ENCODE measurements at regions not wholly inside any gene's neighbourhood (a gene's known extent, or its start where the extent isn't known, plus 50 kb on each side); places are given as distances from the start of the nearest gene placed in this dataset.

GRCh38 chr1:65068202-65069010, 79.6 kb upstream of the AK4 start:
- Histone ChIP-seq H3K4me1 (ENCODE audit: insufficient read depth, insufficient read length) (peaks cover 5% of the 10 kb centered on the region), H3K9me3 (ENCODE audit: insufficient read depth, low read length) (no peaks in the 10 kb centered on the region), H3K27me3 (ENCODE audit: insufficient read depth, insufficient read length) (peaks cover 49% of the 10 kb centered on the region), H3K4me3 (ENCODE audit: insufficient read length, low read depth) (peak overlapping the region; percentile 74), H3K36me3 (ENCODE audit: insufficient read depth, insufficient read length, low read length) (no peaks in the 10 kb centered on the region), H3K9ac (ENCODE audit: insufficient read length, low read depth) (peak overlapping the region; percentile 87)
- TF ChIP-seq YY1 (IDR thresholded peaks at IDR 0.05; ENCODE audit: insufficient read depth, insufficient read length) (no peak), ZNF274 (IDR thresholded peaks at IDR 0.05; ENCODE audit: low read depth, low read length) (no peak)
- DNase-seq (ENCODE audit: low read depth, low spot score): no peak

DNA sequence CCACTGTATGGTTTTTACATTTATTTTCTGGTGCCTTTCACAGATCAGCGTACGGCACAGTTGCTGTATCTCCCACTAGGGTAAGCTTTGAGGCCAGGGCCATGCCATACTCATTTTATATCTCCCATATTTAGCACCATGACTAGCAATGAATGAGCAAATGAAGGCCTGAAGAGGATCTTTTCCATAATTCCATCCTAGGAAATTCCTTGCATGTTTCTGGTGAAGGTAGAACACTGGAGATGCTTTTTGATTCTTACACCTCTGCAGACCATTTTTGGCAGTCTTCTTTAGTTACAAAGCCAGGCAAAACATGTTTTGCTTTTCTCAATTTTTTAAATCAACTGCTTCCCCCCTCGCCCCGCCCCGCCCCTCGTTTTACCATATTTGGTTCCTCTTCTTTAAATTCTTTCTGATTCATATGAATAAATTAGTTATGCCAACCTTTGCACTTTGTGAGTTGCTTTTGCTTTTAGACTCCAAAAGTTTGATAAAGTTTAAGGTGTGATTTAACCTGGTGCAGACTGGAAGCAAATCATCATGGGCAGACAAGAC, 78.9 kb upstream of the AK4 start:
- H3K9me3 ChIP-seq (ENCODE audit: insufficient read depth, low read length): no peaks in the 10 kb centered on the region
- no peaks in the 10 kb centered on the region for H3K36me3 ChIP-seq (ENCODE audit: insufficient read depth, insufficient read length, low read length)
- H3K4me1 ChIP-seq (ENCODE audit: insufficient read depth, insufficient read length): peaks cover 5% of the 10 kb centered on the region
- H3K4me3 ChIP-seq (ENCODE audit: insufficient read length, low read depth): no peak overlapping the region
- TF ChIP-seq ZNF274 (IDR thresholded peaks at IDR 0.05; ENCODE audit: low read depth, low read length) (no peak), SUZ12 (IDR thresholded peaks at IDR 0.05; ENCODE audit: extremely low read depth, insufficient read depth, insufficient read length) (peak; percentile 1)
- peaks cover 48% of the 10 kb centered on the region for H3K27me3 ChIP-seq (ENCODE audit: insufficient read depth, insufficient read length)
- no peak for DNase-seq (ENCODE audit: low read depth, low spot score)
- no peak overlapping the region for H3K9ac ChIP-seq (ENCODE audit: insufficient read length, low read depth)

DNA sequence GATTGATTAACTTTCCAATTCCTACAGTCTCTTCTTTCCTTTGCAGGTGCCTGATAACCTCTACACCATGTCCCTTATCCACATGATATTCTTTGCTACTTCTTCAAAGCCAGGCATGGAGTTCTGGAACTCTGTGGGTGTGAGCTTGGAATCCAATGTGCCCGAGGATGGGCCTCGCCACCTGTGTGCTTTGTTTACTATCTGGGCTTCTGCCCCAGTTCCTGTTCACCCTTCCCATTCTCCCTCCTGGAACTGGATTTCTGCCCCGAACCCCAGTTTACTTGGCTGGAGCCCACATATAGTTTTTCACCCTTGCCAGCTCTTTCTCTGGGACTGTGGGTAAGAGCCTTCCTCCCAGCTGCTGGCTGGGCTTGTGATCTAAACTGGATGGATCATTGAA, 75.2 kb upstream of the AK4 start:
- H3K9ac ChIP-seq (ENCODE audit: insufficient read length, low read depth): no peak overlapping the region
- TF ChIP-seq ZNF274 (IDR thresholded peaks at IDR 0.05; ENCODE audit: low read depth, low read length): no peak
- TF ChIP-seq YY1 (IDR thresholded peaks at IDR 0.05; ENCODE audit: insufficient read depth, insufficient read length): no peak
- TF ChIP-seq SUZ12 (IDR thresholded peaks at IDR 0.05; ENCODE audit: extremely low read depth, insufficient read depth, insufficient read length): no peak
- no peaks in the 10 kb centered on the region for H3K9me3 ChIP-seq (ENCODE audit: insufficient read depth, low read length)

DNA sequence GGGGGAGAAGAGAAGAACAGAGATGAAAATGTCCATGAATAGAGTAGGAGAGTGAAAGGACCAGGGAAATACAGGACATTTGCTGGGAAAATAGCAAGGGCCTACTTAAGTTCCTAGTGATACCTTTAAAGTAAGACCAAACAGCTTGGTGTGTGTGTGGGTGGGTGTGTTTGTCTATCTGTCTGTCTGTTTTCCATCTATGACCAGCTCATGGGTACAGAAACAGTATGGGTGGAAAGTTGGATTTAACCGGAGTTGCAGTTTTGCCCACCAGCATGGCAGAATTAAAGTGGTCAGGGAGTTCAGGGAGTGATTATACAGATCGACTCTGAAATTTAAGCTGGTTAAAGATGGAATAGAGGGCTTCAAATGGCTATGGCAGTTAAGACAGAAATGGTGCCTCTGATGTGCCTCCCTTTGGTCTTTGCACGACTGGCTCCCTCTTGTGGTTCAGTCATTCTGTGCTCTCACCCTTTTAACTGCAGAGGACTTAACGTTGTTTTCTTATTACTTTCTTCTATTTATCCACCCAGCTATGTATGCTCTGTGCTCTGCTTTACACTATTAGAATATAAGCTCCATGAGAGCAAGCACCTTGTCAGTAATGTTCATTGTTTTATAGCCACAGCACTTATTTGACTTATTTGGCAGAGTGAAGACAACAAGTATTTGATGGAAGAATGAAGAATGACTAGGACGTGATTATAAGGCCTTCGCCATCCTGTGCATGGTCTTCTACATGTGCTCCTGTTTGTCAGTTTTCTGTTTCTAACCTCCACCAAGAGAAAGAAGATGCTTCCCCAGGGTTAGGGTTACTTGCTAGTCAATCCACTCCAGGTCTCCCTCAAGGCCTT, 72.7 kb upstream of the AK4 start:
- H3K9me3 ChIP-seq (ENCODE audit: insufficient read depth, low read length): no peaks in the 10 kb centered on the region
- no peaks in the 10 kb centered on the region for H3K4me1 ChIP-seq (ENCODE audit: insufficient read depth, insufficient read length)
- TF ChIP-seq YY1 (IDR thresholded peaks at IDR 0.05; ENCODE audit: insufficient read depth, insufficient read length) (no peak), SUZ12 (IDR thresholded peaks at IDR 0.05; ENCODE audit: extremely low read depth, insufficient read depth, insufficient read length) (no peak), ZNF274 (IDR thresholded peaks at IDR 0.05; ENCODE audit: low read depth, low read length) (no peak)
- H3K27me3 ChIP-seq (ENCODE audit: insufficient read depth, insufficient read length): peaks cover 13% of the 10 kb centered on the region
- DNase-seq (ENCODE audit: low read depth, low spot score): no peak
- no peak overlapping the region for H3K4me3 ChIP-seq (ENCODE audit: insufficient read length, low read depth)
- no peak overlapping the region for H3K9ac ChIP-seq (ENCODE audit: insufficient read length, low read depth)
- H3K36me3 ChIP-seq (ENCODE audit: insufficient read depth, insufficient read length, low read length): no peaks in the 10 kb centered on the region

More for the DNA sequence above, 75.2 kb upstream of the AK4 start:
- H3K27me3 ChIP-seq (ENCODE audit: insufficient read depth, insufficient read length): peaks cover 38% of the 10 kb centered on the region
- H3K4me1 ChIP-seq (ENCODE audit: insufficient read depth, insufficient read length): no peaks in the 10 kb centered on the region
- DNase-seq (ENCODE audit: low read depth, low spot score): no peak
- no peak overlapping the region for H3K4me3 ChIP-seq (ENCODE audit: insufficient read length, low read depth)
- H3K36me3 ChIP-seq (ENCODE audit: insufficient read depth, insufficient read length, low read length): no peaks in the 10 kb centered on the region

DNA sequence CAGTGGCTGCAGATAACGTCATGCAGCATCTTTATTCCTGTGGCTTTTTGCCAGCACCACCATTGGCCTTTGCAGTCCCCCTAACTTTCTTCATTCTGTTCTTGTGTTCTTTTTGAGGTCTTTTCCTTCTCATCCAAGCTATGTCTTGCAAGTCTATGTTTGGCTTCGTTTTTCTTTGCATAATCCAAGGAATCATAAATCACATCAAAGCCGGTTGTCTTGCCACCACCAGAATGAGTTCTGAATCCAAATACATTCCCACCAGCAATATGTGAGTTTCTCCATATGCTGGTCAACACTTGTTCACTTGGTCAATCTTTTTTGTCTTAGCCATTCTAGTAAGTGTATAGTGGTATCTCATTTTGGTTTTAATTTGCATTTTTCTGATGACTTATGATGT, 70.6 kb upstream of the AK4 start:
- H3K4me3 ChIP-seq (ENCODE audit: insufficient read length, low read depth): no peak overlapping the region
- H3K9ac ChIP-seq (ENCODE audit: insufficient read length, low read depth): no peak overlapping the region
- H3K9me3 ChIP-seq (ENCODE audit: insufficient read depth, low read length): no peaks in the 10 kb centered on the region
- TF ChIP-seq SUZ12 (IDR thresholded peaks at IDR 0.05; ENCODE audit: extremely low read depth, insufficient read depth, insufficient read length) (no peak), ZNF274 (IDR thresholded peaks at IDR 0.05; ENCODE audit: low read depth, low read length) (no peak), YY1 (IDR thresholded peaks at IDR 0.05; ENCODE audit: insufficient read depth, insufficient read length) (no peak)
- no peak for DNase-seq (ENCODE audit: low read depth, low spot score)
- no peaks in the 10 kb centered on the region for H3K36me3 ChIP-seq (ENCODE audit: insufficient read depth, insufficient read length, low read length)
- H3K4me1 ChIP-seq (ENCODE audit: insufficient read depth, insufficient read length): no peaks in the 10 kb centered on the region
- H3K27me3 ChIP-seq (ENCODE audit: insufficient read depth, insufficient read length): peaks cover 6% of the 10 kb centered on the region

DNA sequence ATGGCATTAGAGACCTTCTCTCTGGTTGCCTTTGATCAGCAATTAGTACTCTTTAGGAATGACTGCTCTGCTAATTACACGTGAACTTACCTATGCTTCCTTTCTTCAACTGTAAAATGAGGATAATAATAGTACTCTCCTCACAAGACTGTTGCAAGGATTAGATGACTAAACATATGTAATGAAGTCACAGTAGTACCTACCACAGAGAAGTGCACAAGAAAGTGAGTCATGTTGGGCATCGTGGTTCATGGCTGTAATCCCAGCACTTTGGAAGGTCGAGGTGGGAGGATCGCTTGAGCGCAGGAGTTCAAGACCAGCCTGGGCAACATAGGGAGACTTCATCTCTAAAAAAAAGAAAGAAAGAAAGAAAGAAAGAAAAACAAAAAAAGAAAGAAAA, 68.1 kb upstream of the AK4 start:
- Histone ChIP-seq H3K4me3 (ENCODE audit: insufficient read length, low read depth) (no peak overlapping the region), H3K9ac (ENCODE audit: insufficient read length, low read depth) (no peak overlapping the region), H3K27me3 (ENCODE audit: insufficient read depth, insufficient read length) (peaks cover 3% of the 10 kb centered on the region), H3K9me3 (ENCODE audit: insufficient read depth, low read length) (no peaks in the 10 kb centered on the region), H3K4me1 (ENCODE audit: insufficient read depth, insufficient read length) (no peaks in the 10 kb centered on the region), H3K36me3 (ENCODE audit: insufficient read depth, insufficient read length, low read length) (no peaks in the 10 kb centered on the region)
- TF ChIP-seq ZNF274 (IDR thresholded peaks at IDR 0.05; ENCODE audit: low read depth, low read length) (no peak), SUZ12 (IDR thresholded peaks at IDR 0.05; ENCODE audit: extremely low read depth, insufficient read depth, insufficient read length) (no peak), YY1 (IDR thresholded peaks at IDR 0.05; ENCODE audit: insufficient read depth, insufficient read length) (no peak)
- no peak for DNase-seq (ENCODE audit: low read depth, low spot score)

Measured in NT2/D1 (cell line).